ENCODE measurements at regions not wholly inside any gene's neighbourhood (a gene's known extent, or its start where the extent isn't known, plus 50 kb on each side); places are given as distances from the start of the nearest gene placed in this dataset.

DNA sequence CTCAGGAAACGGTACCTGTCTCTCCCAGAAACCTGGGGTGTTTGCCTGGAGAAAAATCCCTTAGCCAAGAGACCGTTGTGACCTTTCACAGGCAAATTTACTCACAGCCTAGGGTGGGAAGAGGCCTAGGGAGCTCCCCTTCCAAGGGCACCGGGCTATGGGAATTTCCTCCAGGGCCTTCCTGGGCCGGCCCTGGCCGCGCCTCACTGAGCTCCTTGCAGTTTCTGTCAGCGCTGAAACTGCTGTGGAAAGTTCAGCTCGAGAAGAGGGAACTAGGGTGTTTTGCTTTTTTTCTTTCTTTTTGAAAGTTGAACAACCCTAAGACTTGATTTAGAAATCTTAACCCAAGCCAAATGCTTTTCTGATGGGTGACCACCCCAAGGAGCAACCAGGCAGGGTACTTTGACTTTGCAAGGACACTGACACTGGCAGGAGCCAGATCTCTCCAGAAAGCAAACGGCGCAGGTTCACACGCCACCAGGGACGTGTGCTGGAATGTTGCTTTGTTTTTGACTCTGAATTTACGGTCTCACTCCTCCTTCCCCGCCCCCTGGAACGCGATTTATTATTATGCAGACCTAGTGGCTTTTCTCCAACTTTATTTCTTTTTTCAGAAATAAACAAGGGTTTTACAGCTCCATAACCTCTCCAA is 229.6 kb upstream of the JUN start (continued):
- TF ChIP-seq ATF2 (IDR thresholded peaks at IDR 0.05; ENCODE audit: low read length) (no peak), KDM5A (IDR thresholded peaks at IDR 0.05; ENCODE audit: low read length) (no peak), CBX8 (IDR thresholded peaks at IDR 0.05; ENCODE audit: borderline replicate concordance, low read depth, low read length) (no peak), POLR2AphosphoS5 (IDR thresholded peaks at IDR 0.05; ENCODE audit: low read depth, low read length) (no peak), POLR2A (IDR thresholded peaks at IDR 0.05; ENCODE audit: control extremely low read depth in 1 of 2, low read depth in 2 of 2, low read length in 2 of 2) (peak in 1 of 2 experiments; percentile 46; a peak in 1 of 3 replicates), CTBP2 (IDR thresholded peaks at IDR 0.05; ENCODE audit: borderline replicate concordance, insufficient read depth, insufficient read length, low read length) (no peak), EP300 (IDR thresholded peaks at IDR 0.05; ENCODE audit: borderline replicate concordance in 1 of 2, low read depth in 2 of 2, low read length in 2 of 2) (no peak; a peak in 1 of 3 replicates), E2F6 (IDR thresholded peaks at IDR 0.05) (no peak), SP2 (IDR thresholded peaks at IDR 0.05; ENCODE audit: low read length) (no peak), CEBPB (IDR thresholded peaks at IDR 0.05; ENCODE audit: low read depth, low read length) (no peak)

All from H1 (cell line).